Activated CD8-positive, alpha-beta T cell treated with anti-CD3 and anti-CD28 coated beads for 36 hours (primary cell): ENCODE measurements at regions not wholly inside any gene's neighbourhood (a gene's known extent, or its start where the extent isn't known, plus 50 kb on each side); places are given as distances from the start of the nearest gene placed in this dataset.

Source experiments
- ATAC-seq: fragments of 200-7000 bp; cut with Tn5 transposase; one replicate; pipeline ENCODE4 v1.10.0; 2021; ENCODE audit warnings: mild to moderate bottlenecking, moderate library complexity
- CTCF ChIA-PET: fragments of 350-600 bp; sonication (Branson Sonifier 250); formaldehyde crosslinking; loops from one replicate; lab custom pipeline; 2021; ENCODE audit warnings: antibody characterized with exemption; lab: Charles Lee
- POLR2A ChIA-PET: fragments of 350-600 bp; sonication (Branson Sonifier 250); formaldehyde crosslinking; loops from one replicate; lab custom pipeline; 2021; ENCODE audit warnings: antibody characterized with exemption; lab: Charles Lee
- DNase-seq: peaks from one replicate; pipeline ENCODE4 v3.0.0-alpha.2; 2020
- H3K27ac Mint-ChIP-seq: one replicate; pipeline ENCODE4 v1.8.0; 2021; ENCODE audit warnings: mild to moderate bottlenecking, mixed read lengths
- H3K27me3 Mint-ChIP-seq: one replicate; pipeline ENCODE4 v1.8.0; 2021; ENCODE audit warnings: mixed read lengths
- H3K36me3 Mint-ChIP-seq: one replicate; pipeline ENCODE4 v1.8.0; 2021; ENCODE audit warnings: low read depth, mixed read lengths
- H3K4me1 Mint-ChIP-seq: one replicate; pipeline ENCODE4 v1.8.0; 2021; ENCODE audit warnings: low read depth, mixed read lengths
- H3K4me3 Mint-ChIP-seq: one replicate; pipeline ENCODE4 v1.8.0; 2021; ENCODE audit warnings: mild to moderate bottlenecking, moderate library complexity, mixed read lengths
- H3K9me3 Mint-ChIP-seq: one replicate; pipeline ENCODE4 v1.8.0; 2021; ENCODE audit warnings: mixed read lengths
- intact Hi-C: fragments of 100-400 bp; cut with micrococcal nuclease; formaldehyde crosslinking; loops from one replicate; pipeline ENCODE4 v1.10.0; 2022
- TF ChIP-seq, protein P1 (sequence below): fragments of 200-600 bp; IDR thresholded peaks from one replicate; pipeline ENCODE4 v1.8.0; 2022; ENCODE audit warnings: antibody characterized with exemption, mild to moderate bottlenecking

DNA sequence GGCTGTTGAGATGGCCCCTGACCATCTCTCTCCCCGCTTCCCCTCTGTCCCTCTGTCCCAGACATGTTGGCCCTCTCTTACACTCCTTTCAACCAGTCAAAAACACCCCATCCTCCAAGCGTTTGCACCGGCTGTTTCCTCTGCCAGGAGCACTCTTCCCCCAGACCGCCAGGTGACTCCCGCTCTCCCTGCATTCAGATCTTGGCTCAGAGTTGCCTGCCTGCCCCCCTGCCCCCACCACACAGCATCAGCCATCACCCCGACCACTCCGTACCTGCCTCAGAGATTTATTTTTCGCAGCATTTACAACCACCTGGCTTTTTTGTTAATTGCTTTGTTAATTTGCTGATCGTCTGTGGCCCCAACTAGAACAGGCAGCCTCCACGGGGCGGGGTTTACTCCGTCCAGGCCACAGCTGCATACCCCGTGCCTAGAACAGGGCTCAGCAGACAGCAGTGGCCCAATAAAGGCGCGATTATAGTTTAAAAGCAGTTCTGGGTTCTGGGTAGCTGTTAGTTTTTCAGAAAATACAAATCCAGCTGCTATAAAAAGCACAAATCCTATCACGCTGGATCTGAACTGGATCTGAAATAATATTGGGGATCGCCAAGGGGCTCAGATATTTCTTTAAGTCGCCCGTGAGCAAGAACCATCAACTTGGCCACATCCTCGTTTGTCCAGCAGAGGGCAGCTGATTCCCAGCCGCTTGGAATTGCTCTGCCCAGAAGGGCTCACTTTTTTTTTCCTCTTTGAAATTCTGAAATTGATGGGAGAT lies 173.6 kb downstream of the IRF8 start:
- Mint-ChIP-seq H3K4me1 (no peaks in the 10 kb centered on the region), H3K9me3 (no peaks in the 10 kb centered on the region), H3K36me3 (no peaks in the 10 kb centered on the region), H3K4me3 (no peak overlapping the region), H3K27me3 (peaks cover 22% of the 10 kb centered on the region), H3K27ac (no peak overlapping the region)
- peak; percentile 67 for DNase-seq
- intact Hi-C loops = loop anchor here (2.0 kb wide), 1 partner anchor 446 kb away; no protein-coding TSS in a partner anchor
- ChIA-PET CTCF (interaction anchor here (0.9 to 3.4 kb wide), 13 partner anchors 8 to 448 kb away, joined by 3 to 20 read pairs (median 4); no protein-coding TSS in a partner anchor), POLR2A (interaction anchor here (0.6 kb wide), 1 partner anchor 469 kb away, joined by 4 read pairs; no protein-coding TSS in a partner anchor)
- no peak for ATAC-seq
- TF ChIP-seq, protein P1, sequence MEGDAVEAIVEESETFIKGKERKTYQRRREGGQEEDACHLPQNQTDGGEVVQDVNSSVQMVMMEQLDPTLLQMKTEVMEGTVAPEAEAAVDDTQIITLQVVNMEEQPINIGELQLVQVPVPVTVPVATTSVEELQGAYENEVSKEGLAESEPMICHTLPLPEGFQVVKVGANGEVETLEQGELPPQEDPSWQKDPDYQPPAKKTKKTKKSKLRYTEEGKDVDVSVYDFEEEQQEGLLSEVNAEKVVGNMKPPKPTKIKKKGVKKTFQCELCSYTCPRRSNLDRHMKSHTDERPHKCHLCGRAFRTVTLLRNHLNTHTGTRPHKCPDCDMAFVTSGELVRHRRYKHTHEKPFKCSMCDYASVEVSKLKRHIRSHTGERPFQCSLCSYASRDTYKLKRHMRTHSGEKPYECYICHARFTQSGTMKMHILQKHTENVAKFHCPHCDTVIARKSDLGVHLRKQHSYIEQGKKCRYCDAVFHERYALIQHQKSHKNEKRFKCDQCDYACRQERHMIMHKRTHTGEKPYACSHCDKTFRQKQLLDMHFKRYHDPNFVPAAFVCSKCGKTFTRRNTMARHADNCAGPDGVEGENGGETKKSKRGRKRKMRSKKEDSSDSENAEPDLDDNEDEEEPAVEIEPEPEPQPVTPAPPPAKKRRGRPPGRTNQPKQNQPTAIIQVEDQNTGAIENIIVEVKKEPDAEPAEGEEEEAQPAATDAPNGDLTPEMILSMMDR = peak; percentile 81

DNA sequence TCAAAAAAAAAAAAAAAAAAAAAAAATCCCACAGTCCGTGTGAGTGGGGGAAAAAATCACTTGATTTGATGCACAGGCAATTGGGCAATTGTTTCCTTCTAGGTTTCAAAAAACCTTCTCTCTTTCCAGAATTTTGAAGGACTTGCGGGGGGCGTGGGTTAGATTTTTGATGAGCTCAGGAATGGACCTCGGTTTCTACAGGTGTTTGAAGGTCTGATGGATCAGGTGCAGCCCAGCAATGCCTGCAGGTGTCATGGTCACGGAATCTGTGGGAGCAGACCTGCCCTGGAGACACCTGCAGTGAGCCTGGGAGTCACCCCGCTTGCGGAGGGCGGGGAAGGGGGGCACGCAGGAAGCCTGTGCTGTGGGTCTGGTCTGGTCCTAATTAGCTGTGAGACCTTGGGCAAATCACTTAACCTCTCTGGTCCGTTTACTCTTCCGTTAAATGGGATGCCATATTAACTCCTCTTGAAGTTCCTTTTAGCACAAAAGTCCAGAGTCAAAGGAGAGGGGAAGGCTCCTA lies 174.2 kb downstream of the IRF8 start:
- no peak for DNase-seq
- no peaks in the 10 kb centered on the region for H3K36me3 Mint-ChIP-seq
- CTCF ChIA-PET = interaction anchor here (0.9 to 3.4 kb wide), 14 partner anchors 9 to 447 kb away, joined by 3 to 20 read pairs (median 4); no protein-coding TSS in a partner anchor
- no peaks in the 10 kb centered on the region for H3K4me1 Mint-ChIP-seq
- TF ChIP-seq, protein P1 = peak; percentile 46
- ATAC-seq = no peak
- H3K9me3 Mint-ChIP-seq = no peaks in the 10 kb centered on the region
- peaks cover 22% of the 10 kb centered on the region for H3K27me3 Mint-ChIP-seq
- no peak overlapping the region for H3K4me3 Mint-ChIP-seq
- POLR2A ChIA-PET = interaction anchor here (0.6 kb wide), 2 partner anchors 285 to 468 kb away, joined by 3 to 4 read pairs; no protein-coding TSS in a partner anchor
- intact Hi-C loops = loop anchor here (2.0 kb wide), 1 partner anchor 446 kb away; no protein-coding TSS in a partner anchor
- H3K27ac Mint-ChIP-seq = no peak overlapping the region

DNA sequence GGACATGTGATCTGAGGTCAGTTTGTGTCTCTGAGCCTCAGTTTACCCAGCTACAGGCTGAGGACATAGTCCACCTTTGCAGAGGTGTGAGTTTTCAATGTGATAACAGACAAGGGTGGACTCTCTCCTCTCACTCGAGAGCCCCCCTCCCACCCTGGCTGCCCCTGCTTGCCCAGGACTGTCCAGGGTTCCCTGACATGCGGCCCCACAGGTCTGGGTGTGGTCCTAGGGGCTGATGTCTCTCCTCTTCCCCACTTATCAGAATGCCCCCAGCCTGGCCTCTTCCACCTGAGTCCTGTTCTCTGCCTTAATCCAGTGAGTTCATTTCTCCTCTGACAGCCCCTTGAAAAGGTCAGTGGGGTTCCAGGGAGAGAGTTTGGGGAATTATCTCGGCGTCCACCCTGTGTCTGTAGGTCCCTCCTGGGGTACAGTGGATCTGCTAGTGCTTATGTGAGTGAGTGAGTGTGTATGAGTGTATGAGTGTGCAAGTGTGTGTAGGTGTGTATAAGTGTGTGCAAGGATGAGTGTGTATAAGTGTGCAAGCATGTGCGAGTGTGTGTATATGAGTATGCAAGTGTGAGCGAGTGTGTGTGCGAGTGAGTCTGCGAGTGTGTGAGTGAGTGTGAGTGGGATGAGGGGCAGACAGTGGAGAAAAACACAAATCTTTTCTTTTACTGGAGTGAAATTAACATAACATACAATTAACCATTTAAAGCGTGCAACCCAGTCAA lies 175.0 kb downstream of the IRF8 start:
- peaks cover 21% of the 10 kb centered on the region for H3K27me3 Mint-ChIP-seq
- H3K4me1 Mint-ChIP-seq = no peaks in the 10 kb centered on the region
- DNase-seq (no peak), ATAC-seq (no peak)
- no peak overlapping the region for H3K27ac Mint-ChIP-seq
- TF ChIP-seq, protein P1 = no peak
- POLR2A ChIA-PET = interaction anchor here (0.6 kb wide), 1 partner anchor 284 kb away, joined by 3 read pairs; no protein-coding TSS in a partner anchor
- CTCF ChIA-PET = interaction anchor here (1.0 to 3.4 kb wide), 9 partner anchors 10 to 444 kb away, joined by 3 to 20 read pairs (median 4); no protein-coding TSS in a partner anchor
- H3K9me3 Mint-ChIP-seq = no peaks in the 10 kb centered on the region
- H3K4me3 Mint-ChIP-seq = no peak overlapping the region
- H3K36me3 Mint-ChIP-seq = no peaks in the 10 kb centered on the region
- intact Hi-C loops = loop anchor here (2.0 kb wide), 1 partner anchor 445 kb away; no protein-coding TSS in a partner anchor

DNA sequence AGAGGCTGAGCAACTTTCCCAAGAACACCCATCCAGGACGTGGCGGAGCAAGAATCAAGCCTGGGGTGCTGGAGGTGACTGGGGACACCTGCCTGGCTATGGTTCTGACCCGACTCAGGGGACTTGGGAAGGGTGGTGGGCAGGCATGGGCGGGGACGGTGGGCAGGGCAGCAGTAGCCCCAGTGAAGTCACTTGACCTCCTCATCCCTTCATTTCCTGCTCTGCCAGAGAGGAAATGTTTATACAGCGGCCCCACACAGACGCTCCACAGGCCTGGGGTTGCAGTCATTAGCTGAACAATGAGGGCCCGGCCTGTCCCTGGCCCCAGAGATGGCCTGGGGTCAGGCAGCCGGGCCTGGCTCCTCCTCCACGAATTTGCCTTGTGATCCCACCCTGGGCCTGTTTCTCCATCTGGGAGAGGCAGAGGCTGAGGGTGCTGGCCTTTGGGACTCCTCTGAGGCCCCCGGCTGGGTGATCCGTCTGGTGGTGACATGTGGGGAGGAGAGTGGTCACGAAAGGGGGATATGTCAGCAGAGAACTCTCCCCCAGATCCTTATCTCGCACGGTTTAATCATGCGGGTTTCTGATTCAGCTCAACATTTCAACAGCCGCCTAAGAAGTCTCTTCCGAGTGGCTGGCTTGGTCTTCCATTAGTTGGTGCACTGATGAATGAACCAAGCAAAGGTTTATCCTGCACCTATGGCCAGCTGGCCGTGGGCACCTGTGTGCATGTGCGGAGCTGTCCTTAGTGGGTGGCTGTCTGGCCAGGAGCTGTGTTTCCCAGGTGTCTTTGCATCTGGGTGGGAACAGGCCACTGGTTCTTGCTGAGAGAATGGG lies 175.9 kb downstream of the IRF8 start:
- intact Hi-C loops = no loop called here
- DNase-seq (no peak), ATAC-seq (no peak)
- Mint-ChIP-seq H3K27ac (no peak overlapping the region), H3K27me3 (peaks cover 20% of the 10 kb centered on the region), H3K36me3 (no peaks in the 10 kb centered on the region), H3K9me3 (no peaks in the 10 kb centered on the region), H3K4me1 (no peaks in the 10 kb centered on the region), H3K4me3 (no peak overlapping the region)
- POLR2A ChIA-PET = no interaction called here
- CTCF ChIA-PET = no interaction called here
- TF ChIP-seq, protein P1 = no peak
